ENCODE measurements at regions not wholly inside any gene's neighbourhood (a gene's known extent, or its start where the extent isn't known, plus 50 kb on each side); places are given as distances from the start of the nearest gene placed in this dataset.

DNA sequence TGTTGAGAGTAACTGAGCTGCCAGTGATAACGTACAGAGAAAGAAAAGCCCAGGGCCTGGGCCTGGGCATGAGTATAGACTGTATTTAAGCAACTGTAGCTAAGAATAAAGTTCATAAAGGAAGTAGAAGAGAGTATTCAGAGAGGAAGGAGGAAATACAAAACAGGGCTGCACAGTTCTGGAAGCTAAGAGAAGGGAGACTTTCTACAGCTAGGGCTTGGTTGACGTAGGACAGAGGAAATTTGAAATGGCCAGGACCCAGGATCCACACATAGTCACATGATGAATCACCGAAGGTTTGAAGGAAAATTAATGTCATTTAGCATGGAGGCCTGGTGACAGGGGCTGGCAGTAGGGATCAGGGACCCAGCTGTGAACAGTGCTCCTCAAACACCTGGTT is 66.7 kb downstream of the ARL4A start:
- H3K4me3 ChIP-seq (ENCODE audit: low read depth, low read length), result no peak overlapping the region
- TF ChIP-seq CTCF (IDR thresholded peaks at IDR 0.05; ENCODE audit: insufficient read depth, low read length), result no peak
- peak; percentile 38 for DNase-seq (ENCODE audit: low read depth)

GRCh38 chr7:12756821-12757220 is 69.4 kb downstream of the ARL4A start:
- H3K4me3 ChIP-seq (ENCODE audit: low read depth, low read length), result no peak overlapping the region
- peak; percentile 50 for DNase-seq (ENCODE audit: low read depth)

DNA sequence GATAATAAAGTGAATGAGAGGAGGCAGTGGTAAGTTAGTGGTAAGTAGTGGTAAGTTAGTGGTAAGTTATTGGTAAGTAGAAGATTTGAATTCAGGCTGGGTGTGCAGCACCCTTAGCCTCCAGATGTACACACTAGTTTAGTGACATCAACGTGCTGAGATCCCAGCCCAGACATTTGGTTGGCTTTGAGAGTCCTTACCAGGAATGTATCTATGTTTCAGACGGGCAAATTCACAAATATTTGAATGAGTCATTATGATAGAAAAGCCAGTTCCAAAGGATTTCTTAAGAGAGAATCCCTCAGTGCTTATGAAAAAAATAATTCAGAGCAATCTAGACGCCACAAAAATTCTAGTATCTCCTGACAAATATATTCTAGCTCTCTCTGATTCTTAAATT is 70.0 kb downstream of the ARL4A start:
- DNase-seq (ENCODE audit: low read depth), result peak; percentile 91
- no peak overlapping the region for H3K4me3 ChIP-seq (ENCODE audit: low read depth, low read length)
- TF ChIP-seq CTCF (IDR thresholded peaks at IDR 0.05; ENCODE audit: insufficient read depth, low read length), result no peak

More at GRCh38 chr7:12756821-12757220, 69.4 kb downstream of the ARL4A start:
- TF ChIP-seq CTCF (IDR thresholded peaks at IDR 0.05; ENCODE audit: insufficient read depth, low read length), result no peak

GRCh38 chr7:12759151-12759550 is 71.7 kb downstream of the ARL4A start:
- TF ChIP-seq CTCF (IDR thresholded peaks at IDR 0.05; ENCODE audit: insufficient read depth, low read length), result no peak
- peak; percentile 55 for DNase-seq (ENCODE audit: low read depth)
- H3K4me3 ChIP-seq (ENCODE audit: low read depth, low read length), result no peak overlapping the region

DNA sequence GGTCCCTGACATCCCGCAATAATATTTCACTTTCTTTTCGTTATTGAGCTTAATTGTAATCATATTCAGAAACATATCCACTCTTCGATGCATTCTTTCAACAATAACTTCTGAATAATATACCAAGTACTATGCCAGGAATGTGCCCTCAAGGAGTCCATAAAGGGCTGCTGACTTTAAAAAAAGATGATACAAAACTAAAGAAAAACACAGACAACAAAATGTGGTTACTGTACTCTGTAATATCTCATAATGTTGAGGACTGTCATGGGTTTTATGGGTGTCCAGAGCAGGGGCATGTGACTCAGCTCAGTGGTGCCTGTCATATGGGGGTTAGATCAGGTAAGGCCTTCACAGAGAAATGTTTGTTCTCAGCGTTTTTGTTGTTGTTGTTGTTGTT is 73.7 kb downstream of the ARL4A start:
- no peak for DNase-seq (ENCODE audit: low read depth)
- no peak overlapping the region for H3K4me3 ChIP-seq (ENCODE audit: low read depth, low read length)
- no peak for TF ChIP-seq CTCF (IDR thresholded peaks at IDR 0.05; ENCODE audit: insufficient read depth, low read length)

DNA sequence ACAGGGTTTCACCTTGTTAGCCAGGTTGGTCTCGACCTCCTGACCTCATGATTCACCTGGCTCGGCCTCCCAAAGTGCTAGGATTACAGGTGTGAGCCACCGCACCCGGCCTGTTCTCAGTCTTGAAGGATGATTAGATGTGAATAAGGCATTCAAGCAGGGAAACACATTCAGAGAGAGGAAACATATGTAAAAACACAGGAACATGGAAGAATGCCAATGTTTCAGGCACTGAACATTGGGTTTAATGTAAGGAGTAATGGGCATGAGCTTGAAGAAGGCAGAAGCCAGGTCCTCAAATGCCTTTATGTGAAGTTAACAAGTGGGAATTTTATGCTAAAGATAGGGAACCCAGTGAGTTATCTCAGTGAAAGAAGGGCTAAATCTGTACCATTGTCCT is 74.3 kb downstream of the ARL4A start:
- TF ChIP-seq CTCF (IDR thresholded peaks at IDR 0.05; ENCODE audit: insufficient read depth, low read length), result no peak
- H3K4me3 ChIP-seq (ENCODE audit: low read depth, low read length), result no peak overlapping the region
- no peak for DNase-seq (ENCODE audit: low read depth)

DNA sequence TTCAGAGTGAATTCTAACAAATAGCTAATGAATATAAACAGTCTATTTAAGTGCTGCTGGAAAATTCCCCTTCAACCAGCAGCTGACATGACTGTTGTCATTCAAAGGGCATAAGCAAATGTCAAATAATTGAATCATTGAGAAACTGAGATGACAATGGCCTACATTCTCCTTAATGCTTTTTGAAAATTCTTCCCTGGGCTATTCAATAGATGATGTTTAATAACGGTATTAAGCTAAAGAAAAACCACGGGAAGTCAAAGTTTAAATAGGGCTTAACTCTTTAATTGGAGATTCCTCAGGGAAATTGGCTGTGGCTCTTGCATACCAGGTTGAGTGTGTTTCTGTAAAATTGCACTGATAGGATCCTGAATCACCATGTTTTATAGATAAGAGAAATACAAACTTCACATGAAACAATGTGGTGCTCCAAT is 77.0 kb downstream of the ARL4A start:
- no peak overlapping the region for H3K4me3 ChIP-seq (ENCODE audit: low read depth, low read length)
- peak; percentile 73 for DNase-seq (ENCODE audit: low read depth)
- no peak for TF ChIP-seq CTCF (IDR thresholded peaks at IDR 0.05; ENCODE audit: insufficient read depth, low read length)
